Smooth muscle cell (in vitro differentiated cells): ENCODE measurements at regions not wholly inside any gene's neighbourhood (a gene's known extent, or its start where the extent isn't known, plus 50 kb on each side); places are given as distances from the start of the nearest gene placed in this dataset.

Source experiments
- DNase-seq: peaks from one replicate; lab custom pipeline; 2025; ENCODE audit not compliant: unreplicated experiment; lab: John Stamatoyannopoulos, UW
- H2AFZ ChIP-seq: fragments of 200-600 bp; sonication (generic); 2 replicates; pipeline ENCODE4 v1.6.0; 2016; ENCODE audit warnings: antibody characterized with exemption, low read depth, mild to moderate bottlenecking
- H3F3A ChIP-seq: fragments of 200-600 bp; sonication (generic); 2 replicates; pipeline ENCODE4 v1.6.0; 2017; ENCODE audit warnings: antibody characterized with exemption, low read depth
- H3K27ac ChIP-seq: fragments of 200-600 bp; sonication (generic); 2 replicates; pipeline ENCODE4 v1.5.1; 2016; ENCODE audit warnings: low read depth, mild to moderate bottlenecking
- H3K27me3 ChIP-seq: fragments of 200-600 bp; sonication (generic); 2 replicates; pipeline ENCODE4 v1.6.1; 2016; ENCODE audit warnings: low read depth, mild to moderate bottlenecking
- H3K36me3 ChIP-seq: fragments of 200-600 bp; sonication (generic); 2 replicates; pipeline ENCODE4 v1.5.1; 2016; ENCODE audit warnings: low read depth
- H3K4me1 ChIP-seq: fragments of 200-600 bp; sonication (generic); 2 replicates; pipeline ENCODE4 v1.5.1; 2016; ENCODE audit warnings: low read depth
- H3K4me2 ChIP-seq: fragments of 200-600 bp; sonication (generic); 2 replicates; pipeline ENCODE4 v1.6.0; 2016; ENCODE audit warnings: mild to moderate bottlenecking
- H3K4me3 ChIP-seq: fragments of 200-600 bp; sonication (generic); 2 replicates; pipeline ENCODE4 v1.5.1; 2016; ENCODE audit warnings: mild to moderate bottlenecking
- H3K79me2 ChIP-seq: fragments of 200-600 bp; sonication (generic); 2 replicates; pipeline ENCODE4 v1.6.0; 2016; ENCODE audit warnings: low read depth, mild to moderate bottlenecking
- H3K9ac ChIP-seq: fragments of 200-600 bp; sonication (generic); 2 replicates; pipeline ENCODE4 v1.6.0; 2016; ENCODE audit warnings: low read depth
- H3K9me3 ChIP-seq: fragments of 200-600 bp; sonication (generic); replicated peaks from 2 replicates; pipeline ENCODE4 v1.5.1; 2016; ENCODE audit warnings: low read depth
- H4K20me1 ChIP-seq: fragments of 200-600 bp; sonication (generic); 2 replicates; pipeline ENCODE4 v1.6.0; 2016; ENCODE audit warnings: low read depth
- WGBS: methylation state at CpG from one replicate; pipeline ENCODE4 v1.1.7; 2016; ENCODE audit warnings: low lambda C conversion rate; 5-methylcytosine and 5-hydroxymethylcytosine counted together
- TF ChIP-seq, protein P1 (sequence below): fragments of 200-600 bp; sonication (generic); IDR thresholded peaks from 2 replicates; pipeline ENCODE4 v1.5.1; 2017; ENCODE audit warnings: borderline replicate concordance, mild to moderate bottlenecking, antibody characterized with exemption; ENCODE audit not compliant: insufficient read depth, poor library complexity, severe bottlenecking

DNA sequence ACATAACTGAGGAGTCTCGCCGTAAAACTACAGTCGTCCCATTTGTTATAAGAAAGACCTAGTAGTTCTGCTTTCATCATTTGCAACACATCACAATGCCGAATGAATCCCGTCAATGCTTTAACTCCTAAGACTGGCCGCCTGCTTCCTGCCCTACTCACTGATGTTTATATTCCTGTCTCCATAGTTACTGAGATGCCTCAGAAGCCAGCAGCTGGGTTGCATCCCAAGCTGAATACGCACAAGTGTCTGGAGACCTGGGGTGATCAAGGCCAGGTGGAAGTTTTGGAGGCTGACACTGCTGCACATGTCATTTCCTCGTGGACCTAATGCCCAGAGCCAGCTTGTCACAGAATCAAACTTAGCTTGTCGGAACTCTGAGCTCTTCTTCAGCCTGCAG lies 95.2 kb upstream of the UBE2E1 start:
- H3K27me3 ChIP-seq = no peaks in the 10 kb centered on the region
- no peak overlapping the region for H3K4me2 ChIP-seq
- no peak for DNase-seq
- no peaks in the 10 kb centered on the region for H3K9me3 ChIP-seq
- no peaks in the 10 kb centered on the region for H3K36me3 ChIP-seq
- no peak overlapping the region for H3K4me3 ChIP-seq
- no peak overlapping the region for H2AFZ ChIP-seq
- peaks cover 15% of the 10 kb centered on the region for H3F3A ChIP-seq
- no peaks in the 10 kb centered on the region for H3K79me2 ChIP-seq
- H3K4me1 ChIP-seq = peaks cover 10% of the 10 kb centered on the region
- H3K9ac ChIP-seq = peak overlapping the region; percentile 14
- TF ChIP-seq, protein P1, sequence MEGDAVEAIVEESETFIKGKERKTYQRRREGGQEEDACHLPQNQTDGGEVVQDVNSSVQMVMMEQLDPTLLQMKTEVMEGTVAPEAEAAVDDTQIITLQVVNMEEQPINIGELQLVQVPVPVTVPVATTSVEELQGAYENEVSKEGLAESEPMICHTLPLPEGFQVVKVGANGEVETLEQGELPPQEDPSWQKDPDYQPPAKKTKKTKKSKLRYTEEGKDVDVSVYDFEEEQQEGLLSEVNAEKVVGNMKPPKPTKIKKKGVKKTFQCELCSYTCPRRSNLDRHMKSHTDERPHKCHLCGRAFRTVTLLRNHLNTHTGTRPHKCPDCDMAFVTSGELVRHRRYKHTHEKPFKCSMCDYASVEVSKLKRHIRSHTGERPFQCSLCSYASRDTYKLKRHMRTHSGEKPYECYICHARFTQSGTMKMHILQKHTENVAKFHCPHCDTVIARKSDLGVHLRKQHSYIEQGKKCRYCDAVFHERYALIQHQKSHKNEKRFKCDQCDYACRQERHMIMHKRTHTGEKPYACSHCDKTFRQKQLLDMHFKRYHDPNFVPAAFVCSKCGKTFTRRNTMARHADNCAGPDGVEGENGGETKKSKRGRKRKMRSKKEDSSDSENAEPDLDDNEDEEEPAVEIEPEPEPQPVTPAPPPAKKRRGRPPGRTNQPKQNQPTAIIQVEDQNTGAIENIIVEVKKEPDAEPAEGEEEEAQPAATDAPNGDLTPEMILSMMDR = no peak
- H3K27ac ChIP-seq = no peak overlapping the region
- no peaks in the 10 kb centered on the region for H4K20me1 ChIP-seq
- WGBS = 48% methylated on average over 9 of the region's 9 CpGs

DNA sequence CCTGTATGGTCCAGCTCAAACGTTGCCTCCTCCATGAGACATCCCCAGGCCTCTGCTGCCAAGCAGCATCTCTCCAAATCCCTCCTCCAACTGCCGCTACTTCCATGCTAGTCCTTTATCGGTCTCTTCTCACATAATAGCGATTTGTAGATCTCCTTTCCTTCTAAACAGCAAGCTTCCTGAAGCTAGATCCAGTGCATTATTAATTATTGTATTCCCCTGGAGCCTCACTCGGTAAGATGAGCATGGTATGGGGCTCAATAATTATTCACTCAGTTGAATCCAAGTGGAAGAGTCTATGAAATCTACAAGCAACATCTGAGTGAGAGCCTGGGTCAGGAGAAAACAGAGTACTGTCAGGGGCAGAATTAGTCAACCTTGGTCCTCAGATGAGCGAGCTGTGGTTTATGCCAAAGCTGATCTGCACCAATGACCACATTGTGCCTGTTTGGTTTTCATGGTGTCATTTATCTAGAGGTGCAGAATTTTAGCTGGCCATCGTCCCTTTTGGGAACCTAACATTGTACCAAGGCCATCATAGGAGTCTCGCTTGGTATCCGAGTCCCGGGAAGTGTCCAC lies 93.8 kb upstream of the UBE2E1 start:
- Histone ChIP-seq H3K4me2 (peak overlapping the region; percentile 71), H4K20me1 (no peaks in the 10 kb centered on the region), H3K36me3 (no peaks in the 10 kb centered on the region), H3F3A (peaks cover 15% of the 10 kb centered on the region), H3K9me3 (no peaks in the 10 kb centered on the region), H3K4me3 (no peak overlapping the region), H3K79me2 (no peaks in the 10 kb centered on the region), H3K9ac (peak overlapping the region; percentile 19), H2AFZ (no peak overlapping the region), H3K4me1 (peaks cover 10% of the 10 kb centered on the region), H3K27me3 (no peaks in the 10 kb centered on the region), H3K27ac (peak overlapping the region; percentile 48)
- TF ChIP-seq, protein P1 = no peak
- DNase-seq = no peak
- 92% methylated on average over 10 of the region's 10 CpGs for WGBS

DNA sequence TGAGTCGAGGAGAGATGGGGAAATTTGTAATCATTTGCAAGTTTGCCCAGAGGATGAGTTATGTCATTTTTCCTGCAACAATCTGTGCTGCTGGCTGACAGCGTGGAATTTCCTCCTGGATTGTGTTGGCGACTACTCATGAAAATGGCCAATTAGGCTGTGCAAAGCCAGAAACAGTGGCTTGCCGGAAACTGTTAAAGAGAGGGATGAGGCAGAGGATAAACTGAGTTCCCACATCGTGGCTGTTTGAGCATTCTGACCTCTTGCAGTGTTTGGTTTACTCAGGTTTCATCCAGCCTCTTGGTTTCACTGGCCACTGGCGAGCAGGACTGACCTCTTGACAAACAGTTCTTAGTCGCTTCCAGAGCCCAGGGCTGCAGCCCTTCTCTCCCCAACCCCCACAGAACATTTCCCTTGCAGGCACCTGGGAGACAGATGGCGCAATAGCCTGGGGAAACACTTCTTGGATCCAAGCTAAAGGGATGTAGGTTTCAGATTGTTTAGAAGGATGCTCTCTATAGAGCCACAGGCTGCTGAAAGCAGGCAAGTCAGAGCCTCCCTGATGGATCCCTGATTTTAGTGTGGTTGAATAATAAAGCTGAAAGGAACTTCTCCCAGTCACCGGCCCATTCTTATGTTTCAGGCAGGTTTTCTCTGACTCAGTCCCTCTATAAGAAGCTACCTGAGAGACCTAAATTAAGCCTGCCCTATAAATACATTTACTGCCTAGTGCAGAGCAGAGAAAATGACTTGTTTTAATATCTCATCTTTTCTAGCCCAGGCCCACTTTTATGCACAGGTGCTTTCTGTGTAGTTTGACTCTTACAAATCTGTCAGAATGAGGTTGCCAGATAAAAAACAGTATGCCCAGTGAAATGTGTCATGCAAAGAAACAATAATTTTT lies 92.8 kb upstream of the UBE2E1 start:
- Histone ChIP-seq H3K9ac (no peak overlapping the region), H4K20me1 (no peaks in the 10 kb centered on the region), H3K79me2 (no peaks in the 10 kb centered on the region), H3F3A (peaks cover 15% of the 10 kb centered on the region), H3K27me3 (no peaks in the 10 kb centered on the region), H3K4me3 (no peak overlapping the region), H3K4me2 (peak overlapping the region; percentile 71), H3K27ac (peak overlapping the region; percentile 48), H3K4me1 (peaks cover 10% of the 10 kb centered on the region), H3K36me3 (no peaks in the 10 kb centered on the region), H3K9me3 (no peaks in the 10 kb centered on the region), H2AFZ (no peak overlapping the region)
- no peak for DNase-seq
- WGBS = 9% methylated on average over 9 of the region's 9 CpGs
- TF ChIP-seq, protein P1 = no peak
